NCI-H2029 (cell line): ENCODE measurements at regions not wholly inside any gene's neighbourhood (a gene's known extent, or its start where the extent isn't known, plus 50 kb on each side); places are given as distances from the start of the nearest gene placed in this dataset.
A peak's percentile ranks its signal among the peaks of the same experiment; 100 is the strongest.

Experiments used
- DNase-seq: peaks from one replicate; lab custom pipeline; 2025; lab: John Stamatoyannopoulos, UW

DNA sequence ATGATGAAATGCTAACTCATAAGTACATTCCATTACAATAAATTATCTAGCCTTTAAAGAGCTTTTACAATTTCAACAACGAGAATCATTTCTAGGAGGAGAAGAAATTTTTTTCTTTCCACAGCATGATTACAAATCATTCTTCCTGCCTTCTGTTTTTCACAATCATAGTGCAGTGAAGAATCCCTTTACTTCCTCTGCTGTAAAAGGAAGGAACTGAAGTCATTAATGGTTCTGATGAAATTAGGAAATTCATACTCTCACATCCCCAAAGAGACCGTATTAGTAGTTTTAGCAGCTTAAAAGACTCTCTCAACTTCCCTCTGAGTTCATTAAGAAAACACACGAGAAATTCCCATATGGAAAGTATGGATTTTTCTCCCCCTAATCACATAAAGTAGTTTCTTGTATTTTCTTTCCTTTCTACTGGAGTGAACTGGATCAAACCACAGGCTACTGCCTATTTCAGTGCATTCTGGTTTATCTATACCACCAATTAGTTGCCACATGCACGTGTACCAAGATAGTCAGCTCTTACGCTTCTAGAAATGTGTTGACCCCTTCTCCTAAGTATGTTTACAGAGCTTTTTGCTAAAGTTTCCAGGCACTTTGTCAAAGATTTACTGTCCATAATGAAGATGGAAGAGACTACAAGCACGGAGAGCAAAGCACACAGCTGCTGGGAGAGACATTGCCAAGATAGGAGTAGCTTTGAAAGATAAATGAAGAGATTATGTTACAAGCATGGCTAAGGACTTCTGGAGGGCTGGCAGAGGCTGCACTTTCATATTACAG lies 58.9 kb upstream of the KITLG start:
- DNase-seq, result peak; percentile 23

DNA sequence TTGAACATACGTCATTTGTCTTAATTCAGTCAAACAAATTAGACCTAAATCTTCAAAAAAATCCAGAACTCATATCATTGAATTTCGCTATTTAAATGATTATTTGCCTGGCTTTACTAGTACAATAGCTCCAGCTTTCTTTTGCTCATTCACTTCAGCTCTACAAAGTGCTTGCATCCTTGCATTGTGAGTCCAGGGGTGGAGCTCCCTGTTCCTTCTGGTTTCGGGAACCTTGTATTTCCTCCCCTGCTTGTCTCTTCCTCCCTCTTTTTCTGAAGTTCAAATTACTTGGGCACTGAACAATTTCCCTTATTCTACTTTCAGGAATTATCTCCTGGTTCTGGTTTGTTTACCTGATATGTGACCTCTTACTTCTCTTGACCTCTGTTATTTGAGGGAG lies 58.1 kb upstream of the KITLG start:
- no peak for DNase-seq

DNA sequence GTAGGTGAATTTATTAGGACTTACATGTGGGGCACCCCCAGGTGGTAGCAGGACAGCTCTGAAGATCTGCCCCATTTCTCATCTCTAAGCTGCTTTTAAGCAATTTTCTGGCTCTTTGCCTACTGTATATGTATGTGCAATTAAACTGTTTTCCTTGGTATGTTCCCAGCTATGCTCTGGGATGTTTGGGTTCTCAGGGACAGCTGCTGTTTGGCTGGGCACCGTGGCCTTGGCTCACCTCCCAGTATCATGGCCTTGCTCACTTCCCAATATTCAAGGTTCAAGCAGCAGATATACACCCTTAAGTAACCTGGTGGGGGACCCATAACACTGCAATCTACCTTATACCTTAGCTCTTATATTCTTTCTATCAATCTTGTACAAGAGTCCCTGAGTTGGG lies 53.7 kb upstream of the KITLG start:
- peak; percentile 2 for DNase-seq

DNA sequence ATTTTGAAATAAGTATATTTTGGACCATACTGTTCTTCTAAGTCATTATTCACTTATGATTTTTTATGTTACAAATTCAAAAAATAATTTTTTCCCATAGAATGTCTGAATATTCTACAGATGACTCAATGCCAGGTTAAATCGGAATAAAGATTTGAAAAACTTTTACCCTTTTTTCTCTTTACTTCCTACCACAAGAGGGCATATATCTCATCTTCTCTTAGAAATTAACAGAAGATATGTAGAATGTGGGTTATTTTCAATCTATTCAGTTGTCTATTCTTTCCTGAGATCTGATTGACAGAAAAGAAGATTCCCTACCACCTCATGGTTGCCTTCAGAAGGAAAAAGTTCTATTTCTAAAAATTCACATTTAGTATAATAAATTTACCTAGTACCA lies 53.0 kb upstream of the KITLG start:
- no peak for DNase-seq

DNA sequence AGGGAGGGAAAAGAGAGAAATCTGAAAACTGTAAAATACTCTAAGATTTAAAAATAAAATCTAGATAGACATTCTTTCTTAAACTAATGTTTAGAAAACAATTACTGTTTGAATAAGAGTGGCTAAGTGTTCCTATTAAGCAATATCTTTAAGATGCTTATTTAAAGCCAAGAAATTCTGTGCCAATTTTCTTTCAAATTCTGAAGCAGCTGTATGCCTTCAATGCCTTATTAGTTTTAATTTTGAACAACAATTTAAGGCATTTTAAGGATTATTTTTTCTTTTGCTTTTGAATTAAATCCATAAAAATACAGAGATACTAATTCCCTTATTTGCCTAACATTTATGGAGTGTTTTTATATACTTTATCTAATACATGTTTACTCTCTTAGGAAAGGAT lies 50.3 kb upstream of the KITLG start:
- no peak for DNase-seq
